Neural progenitor cell (in vitro differentiated cells): ENCODE measurements at regions not wholly inside any gene's neighbourhood (a gene's known extent, or its start where the extent isn't known, plus 50 kb on each side); places are given as distances from the start of the nearest gene placed in this dataset.

ENCODE experiments used
- DNase-seq: peaks from one replicate; pipeline ENCODE4 v3.0.0-alpha.2; 2016; ENCODE audit warnings: low spot score
- H2AFZ ChIP-seq: fragments of 200-600 bp; sonication (generic); replicated peaks from 2 replicates; pipeline ENCODE4 v1.6.1; 2016; ENCODE audit warnings: antibody characterized with exemption
- H3F3A ChIP-seq: fragments of 200-600 bp; sonication (generic); 2 replicates; pipeline ENCODE4 v1.6.1; 2016; ENCODE audit warnings: antibody characterized with exemption, low read depth
- H3K27ac ChIP-seq: fragments of 200-600 bp; sonication (generic); 2 replicates; pipeline ENCODE4 v1.5.1; 2016; ENCODE audit warnings: mild to moderate bottlenecking
- H3K27me3 ChIP-seq: fragments of 200-600 bp; sonication (generic); 2 replicates; pipeline ENCODE4 v1.6.1; 2016; ENCODE audit warnings: mild to moderate bottlenecking, moderate library complexity
- H3K36me3 ChIP-seq: fragments of 200-600 bp; sonication (generic); 2 replicates; pipeline ENCODE4 v1.5.1; 2016
- H3K4me1 ChIP-seq: fragments of 200-600 bp; sonication (generic); 2 replicates; pipeline ENCODE4 v1.6.1; 2016; ENCODE audit warnings: mixed run types
- H3K4me2 ChIP-seq: fragments of 200-600 bp; sonication (generic); 2 replicates; pipeline ENCODE4 v1.6.1; 2016
- H3K4me3 ChIP-seq: fragments of 200-600 bp; sonication (generic); 2 replicates; pipeline ENCODE4 v1.5.1; 2016
- H3K79me2 ChIP-seq: fragments of 200-600 bp; sonication (generic); 2 replicates; pipeline ENCODE4 v1.6.1; 2016; ENCODE audit warnings: low read depth
- H3K9ac ChIP-seq: fragments of 200-600 bp; sonication (generic); 2 replicates; pipeline ENCODE4 v1.6.1; 2016
- H3K9me3 ChIP-seq: fragments of 200-600 bp; sonication (generic); 2 replicates; pipeline ENCODE4 v1.5.1; 2016; ENCODE audit warnings: low read depth
- H4K20me1 ChIP-seq: fragments of 200-600 bp; sonication (generic); 2 replicates; pipeline ENCODE4 v1.6.1; 2016; ENCODE audit warnings: low read depth
- H3K27ac Mint-ChIP-seq: 3 replicates; pipeline ENCODE4 v1.8.0; 2021; ENCODE audit warnings: mixed read lengths
- H3K27me3 Mint-ChIP-seq: 2 replicates; pipeline ENCODE4 v1.8.0; 2022; ENCODE audit warnings: low read depth, mild to moderate bottlenecking, inconsistent platforms, moderate library complexity, mixed read lengths; ENCODE audit not compliant: insufficient read depth
- H3K36me3 Mint-ChIP-seq: 3 replicates; pipeline ENCODE4 v1.8.0; 2021; ENCODE audit warnings: mixed read lengths
- H3K4me1 Mint-ChIP-seq: 3 replicates; pipeline ENCODE4 v1.8.0; 2021; ENCODE audit warnings: mixed read lengths
- H3K4me3 Mint-ChIP-seq: 3 replicates; pipeline ENCODE4 v1.8.0; 2021; ENCODE audit warnings: mild to moderate bottlenecking, moderate library complexity, mixed read lengths
- H3K9me3 Mint-ChIP-seq: 3 replicates; pipeline ENCODE4 v1.8.0; 2020; ENCODE audit warnings: mixed read lengths
- EZH2 ChIP-seq: fragments of 200-600 bp; sonication (generic); IDR thresholded peaks from 2 replicates; pipeline ENCODE4 v1.6.1; 2017; ENCODE audit warnings: antibody characterized with exemption, mild to moderate bottlenecking, moderate library complexity
- EZH2phosphoT487 ChIP-seq: fragments of 200-600 bp; sonication (generic); IDR thresholded peaks from 2 replicates; pipeline ENCODE4 v1.6.1; 2017; ENCODE audit warnings: antibody characterized with exemption
- TF ChIP-seq, protein P1 (sequence below): fragments of 200-600 bp; sonication (generic); IDR thresholded peaks from 2 replicates; pipeline ENCODE4 v1.5.1; 2017; ENCODE audit warnings: antibody characterized with exemption, mild to moderate bottlenecking

DNA sequence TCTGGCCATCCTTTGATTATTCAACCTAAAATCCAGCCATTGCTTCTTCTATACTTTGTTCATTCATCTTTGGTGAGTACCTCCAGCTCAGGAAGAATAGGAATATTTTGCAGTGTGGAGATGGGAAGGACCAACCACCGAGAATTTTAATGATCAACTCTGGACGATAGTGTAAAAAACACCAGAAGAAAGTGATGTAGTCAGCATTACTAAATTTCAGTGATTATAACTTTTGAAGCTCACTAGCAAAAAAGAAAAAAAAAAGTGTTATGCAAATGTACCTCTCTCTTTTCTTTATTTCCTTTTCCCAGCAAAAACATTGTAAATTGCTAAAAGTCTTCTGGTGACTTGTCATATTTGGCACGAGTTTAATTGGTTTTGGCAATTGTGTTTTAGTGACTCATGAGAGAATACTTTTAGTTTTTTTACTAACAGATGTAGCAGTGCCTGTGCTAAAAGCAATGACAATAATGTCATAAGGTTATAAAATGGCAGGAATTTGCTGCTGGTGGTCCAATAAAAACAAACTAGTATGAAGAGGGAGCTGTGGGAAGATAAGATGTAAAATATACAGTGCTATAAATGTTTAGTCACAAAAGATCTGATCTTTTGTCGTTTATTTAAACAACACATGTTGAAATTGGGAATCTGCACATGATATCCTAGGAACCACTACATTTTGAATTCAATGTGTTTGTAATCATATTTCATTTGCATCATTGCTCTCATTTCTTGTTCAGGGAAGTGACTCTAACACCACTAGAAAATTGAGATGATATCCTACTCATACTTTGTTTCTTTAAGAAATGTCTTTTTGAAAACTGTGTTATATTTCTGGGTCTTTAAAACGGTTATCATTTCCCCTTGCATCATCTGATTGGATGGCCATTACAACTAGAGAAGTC lies 81.3 kb upstream of the ERCC6L2 start:
- Histone ChIP-seq H3K36me3 (no peaks in the 10 kb centered on the region), H3K27ac (no peak overlapping the region), H3K4me2 (no peak overlapping the region), H3K79me2 (no peaks in the 10 kb centered on the region), H3K9me3 (no peaks in the 10 kb centered on the region), H3K4me1 (no peaks in the 10 kb centered on the region), H3F3A (no peaks in the 10 kb centered on the region), H3K9ac (no peak overlapping the region), H3K4me3 (no peak overlapping the region), H3K27me3 (no peaks in the 10 kb centered on the region), H2AFZ (no peak overlapping the region), H4K20me1 (no peaks in the 10 kb centered on the region)
- Mint-ChIP-seq H3K27me3 (no peaks in the 10 kb centered on the region), H3K9me3 (no peaks in the 10 kb centered on the region), H3K4me1 (no peaks in the 10 kb centered on the region), H3K27ac (no peak overlapping the region), H3K36me3 (no peaks in the 10 kb centered on the region), H3K4me3 (no peak overlapping the region)
- DNase-seq, result no peak
- TF ChIP-seq EZH2, result no peak
- TF ChIP-seq, protein P1, sequence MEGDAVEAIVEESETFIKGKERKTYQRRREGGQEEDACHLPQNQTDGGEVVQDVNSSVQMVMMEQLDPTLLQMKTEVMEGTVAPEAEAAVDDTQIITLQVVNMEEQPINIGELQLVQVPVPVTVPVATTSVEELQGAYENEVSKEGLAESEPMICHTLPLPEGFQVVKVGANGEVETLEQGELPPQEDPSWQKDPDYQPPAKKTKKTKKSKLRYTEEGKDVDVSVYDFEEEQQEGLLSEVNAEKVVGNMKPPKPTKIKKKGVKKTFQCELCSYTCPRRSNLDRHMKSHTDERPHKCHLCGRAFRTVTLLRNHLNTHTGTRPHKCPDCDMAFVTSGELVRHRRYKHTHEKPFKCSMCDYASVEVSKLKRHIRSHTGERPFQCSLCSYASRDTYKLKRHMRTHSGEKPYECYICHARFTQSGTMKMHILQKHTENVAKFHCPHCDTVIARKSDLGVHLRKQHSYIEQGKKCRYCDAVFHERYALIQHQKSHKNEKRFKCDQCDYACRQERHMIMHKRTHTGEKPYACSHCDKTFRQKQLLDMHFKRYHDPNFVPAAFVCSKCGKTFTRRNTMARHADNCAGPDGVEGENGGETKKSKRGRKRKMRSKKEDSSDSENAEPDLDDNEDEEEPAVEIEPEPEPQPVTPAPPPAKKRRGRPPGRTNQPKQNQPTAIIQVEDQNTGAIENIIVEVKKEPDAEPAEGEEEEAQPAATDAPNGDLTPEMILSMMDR, result no peak
- no peak for TF ChIP-seq EZH2phosphoT487

DNA sequence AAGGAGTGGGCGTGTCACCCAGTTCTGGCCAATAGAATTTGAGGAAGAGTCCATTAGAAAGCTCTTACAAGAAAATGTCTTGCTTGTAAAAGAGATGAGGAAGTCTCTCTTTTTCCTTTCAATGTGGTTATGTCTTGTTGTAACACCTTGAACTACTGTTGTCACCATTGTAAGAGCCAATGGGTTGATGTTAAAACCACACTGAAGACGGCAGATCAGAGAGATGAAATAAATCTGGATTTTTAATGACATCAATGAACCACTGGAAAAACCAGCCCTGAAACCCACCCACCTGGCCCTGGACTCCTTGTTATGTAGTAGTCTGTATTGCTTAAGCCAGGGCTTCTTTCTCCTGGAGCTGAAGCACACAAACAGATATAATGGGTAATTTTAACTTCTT lies 83.8 kb upstream of the ERCC6L2 start:
- Histone ChIP-seq H3F3A (no peaks in the 10 kb centered on the region), H3K79me2 (no peaks in the 10 kb centered on the region), H3K4me1 (no peaks in the 10 kb centered on the region), H4K20me1 (no peaks in the 10 kb centered on the region), H3K9ac (no peak overlapping the region), H3K27ac (no peak overlapping the region), H3K4me2 (no peak overlapping the region), H2AFZ (no peak overlapping the region), H3K27me3 (no peaks in the 10 kb centered on the region), H3K36me3 (no peaks in the 10 kb centered on the region), H3K9me3 (no peaks in the 10 kb centered on the region), H3K4me3 (no peak overlapping the region)
- no peaks in the 10 kb centered on the region for H3K36me3 Mint-ChIP-seq
- no peak overlapping the region for H3K4me3 Mint-ChIP-seq
- peaks cover 4% of the 10 kb centered on the region for H3K27me3 Mint-ChIP-seq
- H3K27ac Mint-ChIP-seq, result no peak overlapping the region
- peaks cover 9% of the 10 kb centered on the region for H3K4me1 Mint-ChIP-seq
- TF ChIP-seq, protein P1, result no peak
- TF ChIP-seq EZH2phosphoT487, result no peak
- no peak for TF ChIP-seq EZH2
- H3K9me3 Mint-ChIP-seq, result no peaks in the 10 kb centered on the region
- DNase-seq, result no peak

DNA sequence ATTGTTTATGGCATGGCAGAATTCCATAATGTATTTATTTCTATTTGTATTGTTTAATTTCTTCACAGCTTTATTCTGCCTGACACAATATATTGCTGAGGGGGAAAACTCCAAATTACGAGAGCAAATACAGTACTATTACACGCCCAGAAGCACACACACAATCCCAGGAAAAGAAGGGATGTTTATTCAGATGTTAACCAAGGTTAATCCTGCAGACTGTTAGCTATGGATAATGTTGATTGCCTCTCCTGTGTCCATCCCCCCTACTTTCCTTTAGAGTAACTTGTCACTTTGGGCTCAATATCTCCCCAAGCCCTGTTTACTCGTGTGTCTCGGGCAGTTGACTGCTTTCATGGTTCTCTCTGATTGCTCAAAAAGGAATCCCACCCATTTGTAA lies 84.2 kb upstream of the ERCC6L2 start:
- Histone ChIP-seq H3K27me3 (no peaks in the 10 kb centered on the region), H3K4me3 (no peak overlapping the region), H3K9ac (no peak overlapping the region), H3K36me3 (no peaks in the 10 kb centered on the region), H3K4me1 (no peaks in the 10 kb centered on the region), H2AFZ (no peak overlapping the region), H3K4me2 (no peak overlapping the region), H3K79me2 (no peaks in the 10 kb centered on the region), H3K27ac (no peak overlapping the region), H4K20me1 (no peaks in the 10 kb centered on the region), H3F3A (no peaks in the 10 kb centered on the region), H3K9me3 (no peaks in the 10 kb centered on the region)
- Mint-ChIP-seq H3K36me3 (no peaks in the 10 kb centered on the region), H3K27ac (no peak overlapping the region), H3K4me3 (no peak overlapping the region), H3K4me1 (peaks cover 9% of the 10 kb centered on the region), H3K27me3 (peaks cover 4% of the 10 kb centered on the region), H3K9me3 (no peaks in the 10 kb centered on the region)
- TF ChIP-seq EZH2 (no peak), EZH2phosphoT487 (no peak)
- TF ChIP-seq, protein P1, result no peak
- DNase-seq, result no peak
